Gastrocnemius medialis (tissue), 4 donors: ENCODE measurements at regions not wholly inside any gene's neighbourhood (a gene's known extent, or its start where the extent isn't known, plus 50 kb on each side); places are given as distances from the start of the nearest gene placed in this dataset.

Source experiments
- CTCF ChIP-seq, 5 experiments: fragments of 450-650 bp in 3 of 5; fragments of 200-600 bp in 2 of 5; sonication (generic) in 2 of 5; IDR thresholded peaks in 4 of 5; conservative IDR thresholded peaks in 1 of 5; 1 replicate in 4 of 5; 2 replicates in 1 of 5; pipeline ENCODE4 v1.5.1; 2016 to 2019; ENCODE audit warnings: antibody characterized with exemption in 5 of 5, mild to moderate bottlenecking in 3 of 5, moderate library complexity in 3 of 5
- POLR2A ChIP-seq, 2 donors: fragments of 450-650 bp; IDR thresholded peaks; one replicate each; pipeline ENCODE4 v1.6.1; 2017; ENCODE audit warnings: antibody characterized with exemption in 2 of 2, mild to moderate bottlenecking in 2 of 2, moderate library complexity in 2 of 2

GRCh38 chr3:109804697-109805096 lies 467.4 kb upstream of the DPPA4 start:
- TF ChIP-seq POLR2A (IDR thresholded peaks at IDR 0.05) (no peak), CTCF (IDR thresholded peaks at IDR 0.05 in 4 of 5, conservative IDR thresholded peaks at IDR 0.05 in 1 of 5) (no peak)
